HG03521 (cell line): ENCODE measurements at regions not wholly inside any gene's neighbourhood (a gene's known extent, or its start where the extent isn't known, plus 50 kb on each side); places are given as distances from the start of the nearest gene placed in this dataset.

Experiments
- ATAC-seq: cut with Tn5 transposase; IDR thresholded peaks from one replicate; pipeline ENCODE4 v1.9.1; 2021; ENCODE audit warnings: mild to moderate bottlenecking, moderate library complexity; ENCODE audit not compliant: unreplicated experiment

DNA sequence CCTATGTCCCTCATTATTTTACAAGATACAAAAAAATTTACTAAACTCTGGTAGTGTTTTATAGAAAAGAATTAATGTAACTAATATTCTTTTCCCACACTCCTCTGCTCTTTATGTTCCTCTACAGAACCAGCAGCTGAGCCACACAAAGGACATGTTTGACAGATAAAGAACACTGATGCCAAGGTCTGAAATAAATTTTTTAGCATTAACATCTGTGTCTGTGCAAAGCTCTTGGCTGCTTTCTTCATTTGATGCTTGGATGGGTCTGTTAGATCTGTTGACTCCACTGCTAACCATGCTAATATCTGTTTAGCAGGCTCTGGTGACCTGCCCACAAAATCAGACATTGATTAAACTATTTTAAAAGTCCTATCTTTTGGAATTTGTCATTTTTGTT lies 2363.8 kb downstream of the PCDH9 start:
- ATAC-seq = no peak

DNA sequence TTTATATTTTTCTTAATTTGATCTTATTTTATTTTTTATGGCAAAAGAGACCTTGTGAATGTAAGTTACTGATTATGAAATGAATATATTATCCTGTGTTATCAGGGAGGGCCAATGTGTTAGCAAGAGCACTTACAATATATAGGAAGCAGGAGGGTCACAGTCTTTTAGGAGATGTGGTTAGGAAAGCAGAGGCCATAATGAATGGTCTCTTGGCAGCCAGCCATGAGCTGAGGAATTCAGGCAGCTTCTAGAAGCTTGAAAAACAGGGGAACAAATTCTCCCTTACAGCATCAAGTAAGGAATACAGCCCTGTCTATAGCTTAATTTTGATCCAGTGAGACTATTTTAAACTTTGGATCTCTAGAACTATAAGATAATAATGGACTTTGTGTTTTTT lies 2374.6 kb downstream of the PCDH9 start:
- ATAC-seq = no peak

DNA sequence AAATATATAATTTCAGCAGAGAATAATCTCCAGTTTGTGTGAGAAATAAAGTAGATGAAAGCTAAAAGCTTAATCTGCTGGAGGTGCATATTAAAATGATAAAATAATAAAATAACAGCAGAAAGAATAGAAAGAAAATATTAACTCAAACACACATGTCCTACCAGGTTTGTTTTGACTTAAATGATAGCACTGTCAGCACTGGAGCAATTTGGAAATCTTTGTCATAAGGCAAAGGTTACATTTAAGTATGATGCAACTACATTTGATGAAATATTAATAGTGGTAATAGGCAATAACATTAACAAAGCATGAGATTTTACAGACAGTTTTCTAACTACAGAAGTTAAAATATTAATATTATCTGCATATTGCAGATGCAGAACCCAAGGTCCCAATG lies 2380.1 kb downstream of the PCDH9 start:
- no peak for ATAC-seq

DNA sequence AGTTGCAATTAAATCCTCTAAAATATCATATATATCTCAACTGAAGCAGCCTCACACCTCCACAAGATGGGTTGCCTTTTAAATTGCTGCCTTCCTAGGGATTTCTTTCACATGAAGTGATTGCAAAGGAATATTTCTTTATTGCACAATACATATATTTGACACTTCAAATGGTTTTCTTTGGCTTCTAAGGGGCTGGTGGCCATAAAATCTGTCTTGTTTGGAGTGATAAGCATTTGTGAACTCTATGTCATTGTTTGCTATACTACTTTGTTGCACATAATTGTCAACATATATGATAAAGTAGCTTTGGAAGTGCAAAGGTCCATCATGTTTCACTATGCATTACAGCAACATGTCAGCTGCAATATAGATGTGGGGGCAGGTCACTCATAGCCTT lies 2380.9 kb downstream of the PCDH9 start:
- ATAC-seq = no peak

DNA sequence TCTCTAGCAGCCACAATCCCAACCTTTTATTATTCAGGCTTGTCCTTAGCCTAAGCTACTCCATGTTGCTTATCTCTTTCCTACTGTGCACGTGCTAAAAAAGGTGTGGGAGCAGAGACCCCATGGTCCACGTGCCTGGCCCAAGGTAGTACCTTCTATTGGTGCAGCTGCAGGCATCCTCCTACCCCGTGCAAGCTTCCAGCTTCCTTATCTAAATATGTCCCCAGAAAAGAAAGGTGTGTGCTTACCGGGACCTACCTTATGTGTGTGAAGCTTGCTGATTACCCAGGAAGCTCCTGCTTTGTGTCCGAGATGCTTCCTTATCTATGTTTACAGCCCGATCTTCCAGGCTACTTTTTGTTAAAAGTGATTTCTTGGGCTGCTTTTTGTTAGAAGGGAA lies 2382.4 kb downstream of the PCDH9 start:
- no peak for ATAC-seq

DNA sequence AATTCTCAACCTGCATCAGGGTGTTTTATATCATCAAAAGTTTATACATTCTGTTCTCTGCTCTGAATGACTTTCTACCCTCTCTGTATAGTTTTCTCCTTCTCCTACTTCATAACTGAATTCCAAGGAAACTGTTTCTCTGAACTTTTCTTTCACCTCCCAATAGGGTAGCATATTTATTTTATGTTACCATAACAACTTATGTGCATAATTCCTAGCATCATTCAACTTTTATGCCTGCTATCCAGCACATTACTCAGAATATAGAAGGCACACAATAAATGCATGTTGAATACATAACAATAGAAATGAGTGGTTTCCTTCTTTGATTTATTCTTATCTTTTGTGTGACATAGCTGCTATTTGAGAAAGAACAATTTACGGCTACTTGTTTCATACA lies 2385.0 kb downstream of the PCDH9 start:
- ATAC-seq = no peak

DNA sequence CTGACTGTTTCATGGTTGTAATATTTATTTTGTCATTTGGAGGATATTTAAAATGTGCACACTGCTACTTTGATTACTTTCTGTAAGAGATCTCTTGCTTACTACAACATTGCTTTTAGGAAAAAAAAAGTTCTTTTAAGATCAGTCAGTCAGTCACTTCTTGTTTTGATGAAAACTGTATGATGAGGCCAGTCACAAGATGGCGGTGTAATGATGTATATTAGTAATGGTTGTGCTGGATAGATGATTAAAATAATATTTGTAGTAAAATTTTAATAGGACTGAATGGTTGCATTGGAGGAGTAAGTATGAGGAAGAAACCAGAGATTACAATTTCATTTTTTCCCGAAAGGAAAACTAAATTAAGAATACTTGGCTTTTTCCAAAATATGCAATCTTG lies 2411.1 kb downstream of the PCDH9 start:
- no peak for ATAC-seq

DNA sequence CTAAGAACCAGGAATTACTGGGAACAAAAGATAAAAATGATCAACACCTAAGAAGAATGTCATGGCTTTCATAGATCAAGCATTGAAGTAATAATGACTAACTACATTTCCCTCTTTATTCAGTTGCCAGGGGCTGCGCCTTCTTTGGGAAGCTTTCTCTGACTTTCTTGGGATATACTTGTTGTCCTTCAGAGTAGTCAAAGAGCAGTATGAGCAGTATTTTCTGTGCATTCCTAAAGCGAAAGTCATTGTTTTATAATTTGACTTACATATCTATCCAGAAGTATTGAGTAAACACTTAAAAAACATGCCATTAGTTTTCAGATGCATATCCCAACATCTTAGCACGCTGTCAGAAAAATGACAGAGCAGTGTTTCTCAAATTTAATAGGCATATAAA lies 2412.4 kb downstream of the PCDH9 start:
- no peak for ATAC-seq

DNA sequence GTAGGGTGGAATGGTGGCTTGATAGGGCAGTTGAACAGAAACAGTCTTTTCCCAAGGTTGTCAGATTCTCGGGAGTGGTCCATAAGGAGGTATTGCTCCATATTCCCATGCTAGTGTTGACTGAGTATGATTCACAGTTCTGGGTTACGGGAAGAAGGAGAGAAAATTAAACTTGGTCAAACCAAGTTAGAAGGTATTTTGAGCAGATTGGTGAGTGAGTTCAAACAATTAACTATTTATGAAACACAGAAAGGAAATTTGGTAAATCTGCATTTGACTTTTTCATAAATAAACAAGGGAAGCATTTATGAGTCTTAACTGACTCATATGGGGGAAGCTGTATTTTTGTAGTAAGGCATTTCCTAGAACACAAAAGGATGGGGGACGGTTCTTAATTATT lies 2419.4 kb downstream of the PCDH9 start:
- ATAC-seq = no peak

DNA sequence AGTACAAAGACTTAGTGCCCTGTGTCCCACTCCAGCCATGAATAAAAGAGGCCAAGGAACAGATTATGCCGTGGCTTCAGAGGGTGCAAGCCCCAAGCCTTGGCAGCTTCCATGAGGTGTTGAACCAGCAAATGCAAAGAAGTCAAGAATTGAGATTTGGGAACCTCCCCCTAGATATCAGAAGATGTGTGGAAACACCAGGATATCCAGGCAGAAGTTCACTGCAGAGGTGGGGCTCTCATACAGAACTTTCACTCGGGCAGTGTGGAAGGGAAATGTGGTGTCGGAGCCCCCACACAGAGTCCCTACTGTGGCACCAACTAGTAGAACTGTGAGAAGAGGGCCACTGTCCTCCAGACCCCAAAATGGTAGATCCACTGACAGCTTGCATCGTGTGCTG lies 2421.4 kb downstream of the PCDH9 start:
- no peak for ATAC-seq

DNA sequence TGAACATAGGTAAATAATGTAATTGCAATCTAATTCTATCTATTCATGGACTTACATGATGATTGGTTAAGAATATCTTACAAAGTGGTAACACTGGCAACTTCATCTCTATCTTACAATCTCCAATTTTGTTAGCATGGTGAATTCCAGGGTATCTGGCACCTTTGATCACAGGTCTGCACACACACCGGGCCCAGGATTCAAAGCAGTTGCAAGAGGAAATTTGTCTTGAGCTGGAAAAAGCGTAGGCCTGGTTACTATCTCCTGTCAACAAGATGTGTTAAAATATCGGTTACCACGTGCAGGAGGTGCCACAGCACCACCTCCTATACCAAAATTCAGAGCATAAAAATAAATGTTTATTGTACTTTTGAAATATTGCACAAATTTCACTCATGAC lies 2428.4 kb downstream of the PCDH9 start:
- ATAC-seq = no peak

DNA sequence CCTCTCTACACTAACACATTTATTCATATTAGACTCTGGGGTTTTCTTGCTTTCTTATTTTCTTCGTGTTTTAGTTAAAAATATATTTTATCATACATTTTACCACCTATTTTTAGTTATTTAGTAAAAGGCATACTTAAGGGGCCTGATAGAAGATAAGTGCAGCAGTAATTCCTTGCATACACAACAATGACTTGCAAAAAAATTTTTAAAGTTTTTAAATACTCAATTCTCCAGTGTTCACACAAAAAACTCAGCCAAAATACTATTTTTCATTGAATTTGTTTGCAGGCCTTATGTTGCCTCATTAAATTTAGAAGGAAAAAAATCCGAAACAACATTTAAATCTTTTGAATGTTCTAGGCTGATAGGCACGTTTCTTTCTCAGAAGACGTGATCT lies 2431.7 kb downstream of the PCDH9 start:
- ATAC-seq = no peak

DNA sequence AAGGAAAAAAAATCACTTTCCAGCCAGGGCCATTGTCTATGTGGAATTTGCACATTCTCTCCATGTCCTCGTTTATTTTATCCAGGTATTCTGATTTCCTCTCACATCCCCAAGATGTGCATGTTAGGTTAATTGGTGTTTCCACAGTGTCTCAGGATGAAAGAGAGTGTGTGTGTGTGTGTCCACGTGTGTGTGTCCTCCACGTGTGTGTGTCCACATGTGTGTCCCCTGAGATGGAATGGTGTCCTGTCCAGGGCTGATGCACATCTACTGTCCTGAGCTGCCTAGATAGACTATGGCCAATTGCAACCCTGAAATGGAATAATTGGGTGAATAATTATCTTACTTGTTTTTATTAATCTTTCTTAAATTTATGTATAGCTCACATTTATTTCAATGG lies 2436.5 kb downstream of the PCDH9 start:
- ATAC-seq = no peak

DNA sequence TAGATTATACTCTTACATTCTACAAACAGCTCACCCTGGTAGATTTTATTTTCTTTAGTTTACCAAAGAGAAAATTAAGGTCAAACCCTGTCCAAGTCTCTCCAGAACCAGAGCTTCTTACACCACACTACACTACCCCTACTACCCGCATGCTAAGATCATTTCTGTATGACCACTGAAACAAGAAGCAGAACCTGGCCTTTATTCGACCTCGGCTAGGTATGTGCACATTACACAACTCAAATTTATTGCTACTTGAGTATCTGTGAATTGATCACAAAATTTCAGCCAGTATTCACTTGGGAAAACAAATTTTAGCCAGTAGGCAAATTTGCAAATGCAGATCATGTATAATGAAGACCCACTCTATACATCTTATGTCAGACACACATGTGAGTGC lies 2437.0 kb downstream of the PCDH9 start:
- ATAC-seq = no peak

DNA sequence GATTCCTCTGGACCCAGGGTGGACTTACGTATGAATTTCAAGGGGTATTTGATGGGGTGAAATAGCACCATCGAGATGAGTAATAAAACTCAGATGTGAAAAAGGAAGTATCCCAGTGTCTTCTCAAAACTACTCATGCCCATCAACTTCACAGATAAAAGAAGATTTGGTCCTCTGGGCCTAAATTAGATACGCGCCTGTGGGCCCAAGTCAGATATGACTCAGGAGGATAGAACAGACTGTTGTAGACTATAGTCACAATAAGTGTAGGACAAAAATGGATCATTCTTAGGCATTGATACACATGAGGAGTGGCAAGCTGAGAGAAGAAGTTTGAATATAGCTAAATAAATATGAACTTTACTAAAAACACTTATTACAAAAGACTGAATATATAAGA lies 2438.8 kb downstream of the PCDH9 start:
- no peak for ATAC-seq

DNA sequence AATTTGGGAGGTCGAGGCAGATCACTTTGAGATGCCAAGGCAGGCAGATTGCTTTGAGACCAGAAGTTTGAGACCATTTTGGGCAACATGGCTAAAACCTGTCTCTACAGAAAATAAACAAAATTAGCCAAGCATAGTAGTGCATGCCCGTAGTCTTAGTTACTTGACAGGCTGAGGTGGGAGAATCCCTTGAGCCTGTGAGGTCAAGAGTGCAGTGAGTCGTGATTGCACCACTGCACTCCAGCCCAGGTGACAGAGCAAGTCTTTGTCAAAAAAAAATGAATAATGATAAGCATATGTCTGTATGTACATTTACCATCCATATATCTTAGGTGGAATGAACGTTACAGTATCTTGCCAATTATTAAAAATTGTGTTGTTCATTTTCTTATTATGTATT lies 2447.7 kb downstream of the PCDH9 start:
- ATAC-seq = no peak

DNA sequence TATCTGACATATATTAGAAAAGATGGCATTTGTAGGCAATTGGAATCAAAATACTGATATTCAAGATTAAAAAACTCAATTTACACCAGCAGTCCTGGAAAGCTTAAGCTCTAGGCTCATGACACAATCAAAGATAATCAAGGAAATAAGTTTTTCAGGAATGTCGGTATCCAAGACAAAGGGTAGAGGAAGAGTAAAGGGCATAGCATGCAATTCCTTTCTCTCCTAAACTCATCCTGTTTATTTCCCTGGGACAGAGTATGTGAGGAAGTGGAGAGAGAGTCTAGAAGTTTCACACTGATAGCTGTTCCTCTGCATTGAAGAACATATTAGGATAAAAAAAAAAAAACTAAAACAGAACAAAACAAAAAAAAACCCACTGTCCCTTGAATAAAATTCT lies 2452.1 kb downstream of the PCDH9 start:
- ATAC-seq = no peak

DNA sequence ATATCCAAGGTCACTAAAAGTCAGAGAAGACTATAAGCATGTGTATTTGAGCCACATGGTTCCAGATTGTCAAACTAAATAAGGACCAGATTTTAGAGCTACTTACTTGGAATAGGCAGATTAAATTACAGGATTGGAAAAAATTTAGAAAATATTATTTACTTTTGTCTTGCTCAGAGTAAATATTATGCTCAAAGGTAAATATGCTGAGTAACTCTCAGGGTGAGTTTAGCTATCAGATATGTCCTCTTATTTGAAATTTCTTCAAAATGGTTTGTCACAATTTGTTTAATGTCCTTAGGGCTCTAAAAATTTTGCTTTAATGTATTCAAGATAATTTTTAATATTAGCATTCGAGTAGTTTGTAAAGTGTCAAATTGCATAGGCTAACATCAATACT lies 2455.2 kb downstream of the PCDH9 start:
- no peak for ATAC-seq

DNA sequence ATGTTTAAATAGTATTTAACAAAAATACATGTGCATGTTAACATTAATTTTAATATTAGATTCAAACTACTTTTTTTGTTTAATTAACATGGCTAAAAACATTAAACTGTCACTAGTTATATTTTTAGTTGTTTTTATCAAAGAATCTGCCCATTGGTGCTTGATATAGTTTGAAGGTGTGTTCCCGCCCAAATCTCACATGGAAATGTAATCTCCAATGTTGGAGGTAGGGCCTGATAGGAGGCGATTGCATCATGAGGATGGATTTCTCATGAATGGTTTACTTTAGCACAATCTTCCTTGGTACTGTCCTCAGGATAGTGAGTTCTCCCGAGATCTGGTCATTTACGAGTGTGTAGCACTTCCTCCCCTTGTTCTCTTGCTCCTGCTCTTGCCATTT lies 2459.4 kb downstream of the PCDH9 start:
- ATAC-seq = no peak

DNA sequence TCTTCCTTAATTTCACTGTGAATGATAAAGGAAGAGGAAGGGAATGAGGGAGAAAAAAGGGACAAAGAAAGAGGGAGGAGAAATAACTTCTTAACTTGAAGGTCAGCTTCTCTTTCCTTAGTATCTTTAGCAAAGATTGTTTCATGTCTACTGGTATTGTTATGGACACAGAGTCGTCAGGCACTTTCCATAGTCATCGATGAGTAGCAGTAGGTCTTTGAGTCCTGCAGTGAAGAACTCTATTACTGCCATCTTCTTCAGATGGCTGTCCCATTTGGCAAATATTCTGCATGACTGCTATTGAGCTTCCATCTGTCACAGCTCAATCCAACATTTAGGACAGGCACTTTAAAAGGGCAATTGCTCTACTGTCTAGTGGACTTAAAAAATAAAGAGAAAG lies 2463.1 kb downstream of the PCDH9 start:
- ATAC-seq = no peak

DNA sequence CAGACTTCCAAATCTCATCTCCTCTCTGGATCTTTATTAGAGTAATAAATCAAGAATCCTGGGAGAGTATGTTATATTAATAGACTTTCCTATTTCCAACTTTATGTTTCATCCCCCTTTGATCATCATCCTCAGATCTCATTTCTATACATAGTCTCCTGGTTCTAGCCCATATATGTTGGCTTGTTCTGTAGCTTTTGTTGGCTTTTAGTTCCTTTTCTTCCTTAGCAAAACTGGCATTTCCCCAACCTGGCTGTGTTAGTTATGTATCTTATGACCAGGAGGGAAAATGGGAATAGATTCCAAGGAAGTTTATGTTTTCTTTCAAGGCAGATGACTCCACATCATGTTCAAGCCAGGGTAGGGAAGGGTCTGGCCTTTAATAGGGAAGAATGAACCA lies 2464.5 kb downstream of the PCDH9 start:
- ATAC-seq = no peak

DNA sequence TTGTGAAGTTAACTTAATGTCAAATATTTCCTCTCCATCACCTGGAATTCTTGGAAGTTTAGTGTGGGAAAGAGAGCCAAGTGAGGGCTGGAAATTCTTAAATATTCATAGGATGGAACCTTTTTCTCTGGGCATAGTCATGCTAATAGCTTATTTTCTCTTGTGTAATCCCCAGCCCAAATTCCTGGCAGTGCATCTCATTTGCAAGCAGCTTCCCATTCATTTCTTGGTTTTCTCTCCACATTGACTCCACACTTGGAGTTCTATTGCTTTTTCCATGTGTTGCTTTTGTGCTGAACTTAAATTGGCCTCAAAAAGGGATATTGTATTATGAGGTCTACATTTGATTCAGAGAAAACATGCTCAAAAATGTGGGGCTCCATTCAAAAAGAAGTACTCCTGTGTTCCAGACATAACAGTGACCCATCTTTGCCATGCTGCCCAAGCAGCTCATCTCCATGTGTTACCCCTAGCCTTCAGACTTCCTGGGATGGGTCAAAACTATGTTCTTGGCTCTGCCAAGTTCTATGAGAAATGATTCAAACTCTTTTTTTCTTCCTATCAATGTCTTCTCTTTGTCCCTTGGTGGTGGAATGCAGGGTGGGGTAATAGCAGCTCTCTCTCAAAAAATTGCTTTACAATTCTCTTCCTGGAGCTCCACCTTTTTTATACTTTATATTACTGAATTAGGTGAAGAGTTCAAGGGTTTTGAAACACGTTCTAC lies 2471.5 kb downstream of the PCDH9 start:
- ATAC-seq = no peak

DNA sequence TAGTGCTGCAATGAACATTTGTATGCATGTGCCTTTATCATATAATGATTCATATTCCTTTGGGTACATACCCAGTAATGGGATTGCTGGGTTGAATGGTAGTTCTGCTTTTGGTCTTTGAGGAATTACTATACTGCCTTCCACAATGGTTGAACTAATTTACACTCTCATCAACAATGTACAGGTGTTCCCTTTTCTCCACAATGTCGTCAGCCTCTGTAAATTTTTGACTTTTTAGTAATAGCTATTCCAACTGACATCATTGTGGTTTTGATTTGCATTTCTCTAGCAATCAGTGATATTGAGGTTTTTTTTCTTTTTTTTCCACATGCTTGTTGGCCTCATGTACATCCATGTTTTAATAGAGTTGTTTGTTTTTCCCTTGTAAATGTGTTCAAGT lies 2473.5 kb downstream of the PCDH9 start:
- ATAC-seq = no peak

DNA sequence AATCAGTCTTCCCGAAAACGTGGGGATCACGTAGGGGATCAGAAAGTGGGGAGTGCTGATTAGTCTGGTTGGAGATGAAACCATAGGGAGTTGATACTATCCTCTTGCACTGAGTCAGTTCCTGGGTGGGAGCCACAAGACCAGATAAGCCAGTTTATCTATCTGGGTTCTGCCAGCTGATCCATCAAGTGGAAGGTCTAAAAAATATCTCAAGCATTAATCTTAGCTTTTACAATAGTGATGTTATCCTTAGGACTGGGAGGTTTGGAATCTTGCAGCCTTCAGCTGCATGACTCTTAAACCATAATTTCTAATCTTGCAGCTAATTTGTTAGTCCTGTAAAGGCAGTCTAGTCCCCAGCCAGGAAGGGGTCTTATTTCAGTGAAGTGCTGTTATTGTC lies 2474.2 kb downstream of the PCDH9 start:
- ATAC-seq = no peak
